GM18511 (cell line): ENCODE measurements at regions not wholly inside any gene's neighbourhood (a gene's known extent, or its start where the extent isn't known, plus 50 kb on each side); places are given as distances from the start of the nearest gene placed in this dataset.

Experiments
- ATAC-seq: cut with Tn5 transposase; IDR thresholded peaks from one replicate; pipeline ENCODE4 v1.9.1; 2021; ENCODE audit warnings: mild to moderate bottlenecking, moderate library complexity; ENCODE audit not compliant: unreplicated experiment

DNA sequence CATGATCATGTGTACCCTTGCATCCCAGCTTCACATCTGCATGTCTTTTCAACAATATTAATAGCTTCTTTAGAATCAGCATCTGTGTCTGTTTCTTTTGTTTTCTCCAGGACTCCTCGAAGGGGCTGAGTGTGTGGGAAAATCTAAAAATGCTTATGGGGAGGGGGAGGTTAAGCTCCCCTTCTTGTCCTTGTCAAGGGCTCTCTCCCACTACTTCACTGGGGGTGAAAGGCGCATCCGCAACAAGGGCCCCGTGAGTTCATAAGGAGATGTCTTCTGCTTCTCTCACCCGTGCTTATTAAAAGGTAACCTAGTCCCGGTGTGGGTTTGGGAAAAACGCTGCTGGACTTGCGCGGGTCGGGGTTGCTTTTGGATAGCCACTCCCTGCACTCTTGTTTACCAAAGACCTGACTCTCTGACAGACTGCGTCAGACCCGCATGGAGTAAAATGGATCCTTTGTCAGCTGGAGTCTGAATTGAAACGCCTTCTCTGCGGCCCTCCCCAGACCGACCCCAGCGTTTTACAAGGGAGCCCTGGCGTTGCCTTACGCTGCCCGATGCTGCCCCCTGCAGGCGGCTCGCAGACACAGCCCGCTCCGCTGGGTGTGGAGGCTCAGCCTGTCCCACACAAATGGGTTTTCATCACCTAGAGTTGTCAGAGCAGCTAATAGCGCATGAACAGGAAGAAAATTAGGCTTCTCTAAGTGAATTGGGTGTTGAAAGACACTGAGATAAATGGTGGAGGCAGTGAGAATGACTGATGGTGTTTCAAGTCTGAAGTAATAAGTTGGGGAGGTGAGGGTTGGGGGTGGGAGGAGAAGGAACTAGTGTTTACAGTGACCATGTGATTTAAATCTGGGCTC, 53.8 kb downstream of the IER5 start:
- ATAC-seq = peak; percentile 82

DNA sequence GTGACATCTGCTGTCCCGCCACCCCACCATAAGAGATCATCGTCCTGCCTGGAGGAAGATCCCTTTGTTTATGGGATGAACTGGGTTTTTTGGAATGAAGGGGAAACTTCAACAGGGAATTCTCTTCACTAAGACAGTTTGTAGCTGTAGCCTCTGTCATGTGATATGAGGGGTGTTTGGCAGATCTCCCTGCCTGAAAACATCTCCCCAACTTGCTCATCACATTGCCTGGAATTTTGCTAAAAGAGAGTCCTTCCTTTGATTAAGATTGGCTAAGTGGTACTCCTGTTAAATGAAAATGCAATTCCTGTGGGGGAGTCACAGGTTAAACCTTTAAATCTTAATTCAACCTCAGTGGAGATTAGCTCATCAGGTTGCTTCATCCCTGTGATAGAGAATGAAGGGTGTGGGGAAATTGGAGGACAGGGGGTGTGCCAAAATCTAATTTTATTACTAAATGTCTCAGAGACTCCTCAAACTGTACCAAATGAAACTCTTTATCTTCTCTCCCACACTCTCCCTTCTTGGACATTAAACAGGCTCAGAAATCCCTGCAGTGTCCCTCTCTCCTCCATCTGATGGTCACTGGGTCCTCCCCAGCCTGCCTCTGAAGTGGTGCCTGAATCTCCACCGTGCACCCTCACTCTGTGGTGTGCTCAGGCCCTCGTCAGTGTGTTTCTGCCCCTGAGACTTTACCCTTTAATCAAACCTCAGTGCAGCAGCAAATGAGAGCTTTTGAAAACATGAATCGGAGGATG, 54.8 kb downstream of the IER5 start:
- ATAC-seq = no peak

DNA sequence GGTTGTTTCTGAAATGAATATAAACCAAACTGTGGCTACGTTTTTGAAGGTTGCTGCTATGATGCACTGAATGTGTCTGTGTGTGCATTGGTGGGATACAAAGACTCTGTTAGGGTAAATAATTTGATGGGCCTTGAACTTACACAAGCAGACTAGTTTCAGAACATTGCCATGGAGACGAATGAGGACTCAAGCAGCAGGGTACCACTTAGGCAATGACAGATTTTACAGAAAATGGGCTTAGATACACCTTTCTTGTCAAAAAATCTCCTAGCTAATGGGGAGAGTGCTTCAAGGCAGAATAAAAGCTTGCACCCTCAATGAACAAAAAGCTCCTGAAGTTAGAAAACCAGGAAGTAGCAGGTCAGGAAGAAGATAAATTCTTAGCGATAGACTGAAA, 55.7 kb downstream of the IER5 start:
- ATAC-seq = no peak

DNA sequence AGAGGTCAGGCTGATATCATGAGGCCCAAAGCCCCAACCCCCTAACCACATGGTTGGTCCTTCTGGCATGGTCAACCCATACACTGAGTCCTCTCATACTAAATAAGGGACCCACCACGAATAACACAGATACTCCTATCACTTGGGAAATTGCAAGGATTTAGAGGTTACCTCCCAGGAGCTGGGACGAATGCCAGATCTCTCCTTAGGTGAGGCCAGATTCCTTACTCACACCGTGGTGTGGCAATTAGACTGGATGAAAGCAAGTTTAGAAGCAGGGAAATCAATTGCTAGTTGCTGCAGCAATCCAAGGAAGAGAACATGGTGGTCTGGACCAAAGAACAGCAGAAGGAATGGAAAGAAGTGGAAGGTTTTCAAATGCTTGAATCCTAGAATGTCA, 60.1 kb downstream of the IER5 start:
- ATAC-seq = no peak

DNA sequence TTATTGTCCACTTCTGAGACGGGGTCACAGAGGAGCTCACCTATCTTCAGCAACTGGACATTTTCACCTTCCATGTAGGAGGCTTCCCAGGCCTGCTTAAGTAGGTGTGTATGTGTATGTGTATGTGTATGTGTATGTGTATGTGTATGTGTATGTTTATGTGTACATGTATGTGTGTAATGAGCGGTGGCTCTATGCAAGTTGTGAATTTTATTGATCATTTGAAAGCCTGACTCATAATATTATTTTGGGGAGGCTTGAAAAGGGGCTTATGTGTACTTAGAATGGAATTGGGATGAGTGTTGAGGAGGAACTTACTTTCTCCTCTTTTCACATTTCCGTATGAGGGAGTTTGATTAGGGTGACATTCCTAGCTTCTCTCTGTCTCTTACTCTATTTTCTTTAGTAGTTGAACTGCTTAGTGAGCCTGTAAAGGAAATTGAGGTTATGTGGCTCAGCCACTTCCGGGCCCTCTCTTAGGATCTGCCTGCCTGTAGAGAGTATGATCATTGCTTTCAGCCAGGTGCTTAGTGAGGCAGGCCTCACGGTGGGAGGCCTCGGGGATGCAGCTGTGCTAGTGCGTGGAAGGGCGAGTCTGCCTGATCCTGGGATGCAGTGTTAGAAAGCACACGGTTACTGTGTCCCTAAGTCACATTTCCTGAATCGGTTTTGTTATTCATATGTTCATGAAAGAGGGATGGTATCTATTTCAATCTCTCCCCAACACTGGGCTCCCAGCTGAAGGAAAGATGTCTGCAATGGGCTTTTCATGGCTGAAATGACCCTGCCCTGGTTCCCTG, 61.0 kb downstream of the IER5 start:
- peak; percentile 68 for ATAC-seq

DNA sequence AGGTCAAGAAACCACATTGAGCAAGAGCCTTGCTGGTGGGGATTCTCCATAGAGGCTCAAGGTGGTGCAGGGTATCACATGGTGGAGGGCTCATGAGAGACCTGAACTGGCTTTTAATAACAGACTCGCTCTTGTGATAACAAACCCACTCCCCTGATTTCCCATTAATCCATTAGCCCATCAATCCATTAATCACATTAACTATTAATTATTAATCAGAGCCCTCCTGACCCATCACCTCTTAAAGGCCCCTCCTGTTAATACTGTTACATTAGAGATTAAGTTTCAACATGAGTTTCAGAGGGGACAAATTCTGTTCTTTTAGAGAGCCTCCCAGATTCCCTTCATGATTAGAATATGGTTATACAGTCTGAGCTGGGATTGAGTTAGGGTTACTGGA, 61.8 kb downstream of the IER5 start:
- no peak for ATAC-seq

DNA sequence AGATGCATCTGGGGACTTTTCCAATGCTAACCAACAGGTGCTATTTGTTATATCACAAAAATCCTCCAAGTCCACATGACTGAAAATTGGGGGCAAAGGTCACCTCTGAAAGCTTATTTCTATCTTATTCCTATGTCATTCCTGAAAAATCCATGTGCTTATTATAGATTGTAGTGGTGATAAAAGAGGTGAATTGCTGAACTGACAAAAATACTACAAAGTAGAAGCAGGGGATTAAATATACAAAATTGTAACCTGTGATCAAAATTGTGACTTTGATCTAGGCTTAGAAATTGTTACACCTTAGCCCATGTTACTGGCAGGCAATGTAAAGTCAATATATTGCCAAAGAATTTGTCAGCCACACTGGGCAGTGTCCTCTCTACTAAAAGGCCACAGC, 62.3 kb downstream of the IER5 start:
- no peak for ATAC-seq

DNA sequence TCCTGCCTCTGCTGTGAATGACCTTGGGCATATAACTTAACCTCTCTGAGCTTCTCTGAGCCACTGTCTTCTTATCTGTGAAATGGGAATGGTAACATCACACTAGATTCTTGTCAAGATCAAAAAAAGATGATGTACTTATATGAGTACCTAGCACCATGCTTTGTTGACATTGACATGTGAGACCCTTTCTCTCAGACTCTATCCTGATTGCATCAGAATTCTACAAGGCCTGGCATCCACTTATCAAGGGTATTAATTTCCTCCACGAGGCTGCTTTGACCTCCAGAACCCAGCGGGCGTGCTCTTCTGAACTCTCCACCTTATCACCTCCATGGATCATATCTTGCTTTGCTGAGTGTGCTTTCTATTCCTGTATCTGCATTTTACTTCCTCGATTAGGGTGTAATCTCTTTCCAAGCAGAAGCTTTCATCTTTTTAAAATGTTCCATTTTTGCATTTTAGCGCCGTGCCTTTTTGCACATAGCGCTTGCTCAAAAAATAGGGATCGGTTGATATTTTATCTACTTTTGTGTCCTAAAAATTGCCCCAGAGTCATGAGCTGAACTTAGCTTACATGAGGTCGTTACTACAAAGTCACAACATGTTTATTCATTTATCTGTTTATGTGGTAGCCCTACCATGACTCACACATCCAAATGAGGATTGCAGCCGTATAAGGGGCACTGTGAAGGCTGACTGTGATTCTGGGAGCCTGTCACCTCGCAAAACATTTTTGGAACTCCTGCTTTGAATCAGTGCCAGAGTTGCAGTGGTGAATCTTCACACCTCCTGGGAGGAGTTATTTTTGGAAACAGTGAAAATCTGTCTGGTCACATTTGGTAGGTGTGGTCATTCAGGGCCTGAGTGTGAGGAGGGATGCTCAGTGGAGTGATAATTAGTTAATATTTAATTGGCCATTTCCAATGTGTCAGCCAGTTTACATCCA, 63.2 kb downstream of the IER5 start:
- peak; percentile 49 for ATAC-seq

DNA sequence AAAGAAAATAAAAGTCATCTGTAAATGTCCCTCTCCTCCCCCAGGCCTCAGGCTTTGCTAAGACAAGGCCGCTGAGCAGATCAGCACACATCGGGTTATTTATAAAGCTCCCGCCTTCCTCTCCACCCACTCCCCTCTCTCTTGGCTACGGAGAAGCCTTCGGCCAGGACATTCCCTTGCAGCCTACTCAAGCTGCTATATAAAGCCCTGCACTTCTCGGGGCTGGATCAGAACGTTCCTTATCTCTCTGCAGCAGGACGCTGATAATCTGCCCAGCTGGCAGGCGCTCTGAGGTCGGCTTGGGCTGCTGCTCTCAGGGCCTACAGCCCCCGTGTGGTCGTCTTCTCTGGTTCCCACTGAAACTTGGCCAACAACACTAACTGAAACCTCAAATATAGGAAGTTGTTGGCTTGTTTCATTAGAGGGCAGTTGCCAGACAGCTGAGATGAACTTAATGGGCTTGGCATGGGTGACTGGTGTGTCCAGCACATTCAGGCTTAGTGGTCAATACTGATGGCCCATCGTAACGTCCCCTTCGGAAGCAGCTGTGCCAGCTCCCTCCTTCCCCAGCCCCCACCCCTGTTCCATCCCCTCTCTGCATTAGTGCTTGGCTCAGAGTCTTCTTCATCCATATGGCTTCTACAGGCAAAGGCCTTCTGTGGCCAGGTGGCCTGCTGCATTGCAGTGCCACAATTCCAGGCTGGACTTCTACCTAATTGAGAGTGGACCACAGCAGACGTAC, 64.6 kb downstream of the IER5 start:
- peak; percentile 68 for ATAC-seq

DNA sequence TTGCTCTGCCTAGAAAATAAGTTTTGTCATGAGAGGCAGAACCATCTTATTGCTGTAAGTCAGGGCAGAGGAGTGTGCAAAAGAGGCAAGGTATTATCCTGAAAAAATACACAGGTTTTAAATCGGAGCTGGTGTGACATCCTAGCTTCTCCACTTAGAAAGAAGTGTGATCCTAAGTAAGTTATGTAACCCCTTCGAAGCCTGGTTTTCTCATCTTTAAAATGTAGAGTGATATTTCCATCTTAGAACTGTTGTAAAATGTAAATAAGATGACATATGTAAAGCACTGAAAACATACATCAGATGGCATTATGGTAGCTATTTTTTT, 65.1 kb downstream of the IER5 start:
- no peak for ATAC-seq

DNA sequence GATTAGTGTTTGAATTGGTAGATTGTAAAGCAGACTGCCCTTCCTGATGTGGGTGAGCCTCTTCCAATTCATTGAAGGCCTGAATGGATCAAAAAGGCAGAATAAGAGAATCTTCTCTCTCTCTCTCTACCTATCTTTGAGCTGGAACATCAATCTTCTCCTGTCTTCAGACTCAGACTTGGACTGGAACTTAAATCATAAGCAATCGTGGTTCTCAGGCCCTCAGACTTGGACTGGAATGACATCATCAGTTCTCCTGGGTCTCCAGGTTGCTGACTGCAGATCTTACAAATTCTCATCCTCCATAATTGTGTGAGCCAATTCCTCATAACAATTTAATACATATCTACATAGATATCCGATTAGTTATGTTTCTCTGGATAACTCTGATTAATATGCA, 66.8 kb downstream of the IER5 start:
- no peak for ATAC-seq

DNA sequence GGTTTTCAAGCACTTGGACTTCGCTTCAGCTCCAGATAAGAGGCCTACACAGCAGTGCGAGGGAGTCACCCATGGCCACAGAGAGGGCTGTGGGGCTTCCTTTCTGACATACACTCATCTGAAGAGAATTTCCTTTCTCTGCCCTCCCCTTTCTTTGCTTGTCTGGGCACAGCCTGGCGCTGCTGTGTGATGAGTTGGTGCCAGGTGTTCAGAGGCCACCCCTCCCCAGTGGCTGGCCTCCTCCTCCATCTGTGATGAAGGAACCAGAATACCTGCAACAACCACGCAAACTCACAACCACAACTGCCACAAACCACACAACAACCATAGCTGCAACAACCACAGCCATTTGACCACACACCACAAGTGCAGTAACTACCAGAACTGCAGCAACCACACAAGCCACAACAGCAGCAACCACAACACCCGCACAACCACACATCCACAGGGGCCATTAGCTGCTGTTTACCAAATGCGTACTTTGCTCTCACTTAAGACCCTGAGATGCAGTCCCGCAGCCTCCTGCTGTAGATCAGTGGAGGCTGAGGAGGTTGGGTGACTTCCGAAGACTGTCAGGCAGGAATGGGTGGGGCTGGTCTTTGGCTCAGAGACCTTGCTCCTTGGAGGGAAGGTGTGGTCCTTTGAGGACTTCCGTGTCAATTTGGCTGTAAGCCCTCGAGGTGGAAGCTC, 71.1 kb downstream of the IER5 start:
- no peak for ATAC-seq

DNA sequence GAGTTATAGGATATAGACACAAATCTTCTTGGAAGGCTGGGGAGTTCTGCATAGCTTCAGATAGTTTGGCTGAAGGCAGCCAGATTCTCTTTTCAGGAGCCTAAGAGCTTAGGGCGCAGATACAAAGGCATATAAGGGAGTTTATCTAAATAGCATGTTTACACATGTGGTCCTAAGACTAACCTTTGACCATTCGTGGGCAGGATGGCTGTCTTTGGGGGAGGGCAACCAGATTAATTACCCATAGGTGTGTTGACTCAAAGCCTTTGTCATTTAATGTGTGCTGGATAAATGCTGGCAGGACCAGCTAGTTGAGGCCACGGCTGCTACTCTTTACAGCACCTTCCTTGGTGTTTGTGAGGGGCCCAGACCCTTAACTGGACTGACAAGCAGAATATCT, 71.8 kb downstream of the IER5 start:
- no peak for ATAC-seq

DNA sequence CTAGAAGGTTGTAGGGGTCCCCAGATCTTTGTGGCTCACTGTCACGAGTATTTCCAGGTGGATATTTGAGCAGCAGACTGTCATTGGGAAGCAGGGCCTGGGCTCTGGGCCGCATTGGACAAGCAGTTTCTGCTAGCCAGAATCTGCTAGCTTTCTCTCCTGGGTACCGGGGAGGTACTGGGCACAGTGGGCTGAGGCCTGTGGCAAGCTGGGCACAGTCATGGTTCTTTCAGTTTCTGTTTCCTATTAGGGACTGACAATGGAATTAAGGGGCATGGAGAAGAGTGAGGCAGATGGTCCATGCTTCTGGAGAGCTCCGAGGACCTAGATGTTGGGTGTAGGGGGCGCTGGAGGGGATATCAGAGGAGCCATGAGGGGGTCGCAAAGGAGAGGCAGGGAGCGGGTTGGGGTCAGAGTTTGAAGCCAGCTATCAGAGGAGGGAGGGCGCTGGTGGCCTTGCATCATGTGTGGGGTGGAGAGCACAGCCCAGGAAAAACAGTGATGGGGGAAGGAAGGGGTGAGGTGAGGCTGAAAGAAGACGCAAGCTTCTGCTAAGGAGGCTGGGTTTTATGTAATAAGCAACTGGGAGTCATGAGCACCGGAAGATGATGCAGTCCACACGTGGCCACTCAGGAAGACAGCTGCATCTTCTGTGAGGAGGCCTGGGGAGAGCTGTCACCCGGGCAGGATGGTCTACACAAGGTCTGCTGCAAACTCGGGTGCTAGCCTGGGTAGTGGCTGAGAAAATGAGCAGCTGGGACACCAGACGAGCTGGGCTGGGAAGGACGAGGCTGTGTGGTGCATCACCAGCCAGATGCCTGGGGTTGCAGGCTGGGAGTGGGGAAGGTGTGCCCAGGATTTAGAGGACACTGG, 72.7 kb downstream of the IER5 start:
- no peak for ATAC-seq

DNA sequence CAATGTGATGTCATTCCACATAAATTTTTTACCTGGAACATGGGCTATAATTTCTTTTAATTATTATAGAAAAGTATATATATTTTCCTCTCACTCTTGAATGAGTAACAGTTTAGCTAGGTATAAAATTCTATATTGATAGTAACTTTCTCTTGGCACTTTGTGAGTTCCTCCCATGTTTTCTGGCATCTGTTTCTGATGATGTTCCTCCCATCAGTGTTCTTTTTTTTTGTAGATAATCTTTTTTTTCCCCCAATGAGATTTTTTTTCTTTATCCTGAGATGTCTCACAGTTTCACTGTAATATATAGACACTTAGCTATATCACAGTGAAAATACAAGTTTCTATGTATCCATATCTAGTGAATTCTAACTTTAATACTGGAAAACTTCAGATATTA, 75.2 kb downstream of the IER5 start:
- no peak for ATAC-seq

DNA sequence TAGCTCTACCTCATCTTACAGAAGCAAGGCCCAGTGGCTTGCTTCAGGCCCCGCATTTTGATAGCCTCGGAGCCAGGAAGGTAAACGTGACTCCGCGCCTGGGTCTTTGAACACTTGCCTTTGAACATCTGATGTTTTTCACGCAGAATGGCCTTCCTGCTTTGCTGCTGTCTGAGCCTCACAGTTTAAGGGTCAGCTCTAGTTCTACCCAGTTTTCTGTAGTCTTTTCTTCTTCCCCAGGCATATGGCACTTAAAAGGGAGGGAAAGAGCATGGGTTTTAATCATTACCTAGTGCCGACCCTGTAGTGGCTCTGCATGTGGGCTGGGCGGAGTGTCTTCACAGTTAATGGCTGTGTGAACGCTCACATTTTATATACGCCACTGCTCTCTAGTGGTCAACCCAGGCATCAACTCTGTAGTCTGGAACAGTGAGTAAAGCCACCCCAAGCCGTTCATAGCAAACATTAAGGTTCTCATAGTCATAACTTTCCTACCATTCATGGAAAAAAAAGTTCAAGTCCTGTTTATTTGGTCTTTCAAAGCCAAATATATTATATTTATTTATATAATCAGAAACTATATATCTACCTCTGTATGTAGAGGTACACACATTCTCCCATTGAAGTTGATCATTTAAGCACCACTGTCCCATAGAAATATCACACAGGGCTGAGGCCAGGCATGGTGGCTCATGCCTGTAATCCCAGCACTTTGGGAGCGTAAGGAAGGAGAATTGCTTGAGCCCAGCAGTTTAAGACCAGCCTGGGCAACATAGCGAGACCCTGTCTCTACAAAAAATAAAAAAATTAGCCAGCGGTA, 78.1 kb downstream of the IER5 start:
- ATAC-seq = peak; percentile 99

DNA sequence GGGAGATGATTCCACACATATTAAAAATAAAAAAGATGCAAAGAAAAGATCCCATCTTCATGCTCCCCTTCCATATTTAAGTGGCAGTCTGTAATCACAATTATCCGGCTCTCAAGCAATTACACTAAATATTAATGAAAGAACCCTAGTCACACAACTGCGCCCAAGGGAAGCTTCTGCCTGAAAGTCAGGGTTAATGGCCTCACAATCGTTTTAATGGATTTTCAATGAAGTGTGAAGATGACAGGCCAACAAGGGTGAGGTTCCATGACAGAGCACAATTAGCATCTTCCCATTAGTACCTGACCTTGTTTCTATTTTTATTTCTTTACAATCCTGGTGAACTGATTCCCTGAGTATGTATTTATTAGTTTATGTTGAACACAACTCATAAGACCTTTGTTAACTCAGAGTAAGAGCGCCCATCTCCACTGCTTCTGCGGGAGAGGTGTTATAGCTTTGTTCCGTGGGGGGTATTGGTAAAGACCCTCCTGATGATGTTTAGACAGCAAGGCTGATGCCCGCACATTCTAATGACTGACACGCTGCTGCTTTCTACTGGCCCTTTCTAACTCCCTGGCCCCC, 80.9 kb downstream of the IER5 start:
- ATAC-seq = no peak
